ENCODE measurements at regions not wholly inside any gene's neighbourhood (a gene's known extent, or its start where the extent isn't known, plus 50 kb on each side); places are given as distances from the start of the nearest gene placed in this dataset.

DNA sequence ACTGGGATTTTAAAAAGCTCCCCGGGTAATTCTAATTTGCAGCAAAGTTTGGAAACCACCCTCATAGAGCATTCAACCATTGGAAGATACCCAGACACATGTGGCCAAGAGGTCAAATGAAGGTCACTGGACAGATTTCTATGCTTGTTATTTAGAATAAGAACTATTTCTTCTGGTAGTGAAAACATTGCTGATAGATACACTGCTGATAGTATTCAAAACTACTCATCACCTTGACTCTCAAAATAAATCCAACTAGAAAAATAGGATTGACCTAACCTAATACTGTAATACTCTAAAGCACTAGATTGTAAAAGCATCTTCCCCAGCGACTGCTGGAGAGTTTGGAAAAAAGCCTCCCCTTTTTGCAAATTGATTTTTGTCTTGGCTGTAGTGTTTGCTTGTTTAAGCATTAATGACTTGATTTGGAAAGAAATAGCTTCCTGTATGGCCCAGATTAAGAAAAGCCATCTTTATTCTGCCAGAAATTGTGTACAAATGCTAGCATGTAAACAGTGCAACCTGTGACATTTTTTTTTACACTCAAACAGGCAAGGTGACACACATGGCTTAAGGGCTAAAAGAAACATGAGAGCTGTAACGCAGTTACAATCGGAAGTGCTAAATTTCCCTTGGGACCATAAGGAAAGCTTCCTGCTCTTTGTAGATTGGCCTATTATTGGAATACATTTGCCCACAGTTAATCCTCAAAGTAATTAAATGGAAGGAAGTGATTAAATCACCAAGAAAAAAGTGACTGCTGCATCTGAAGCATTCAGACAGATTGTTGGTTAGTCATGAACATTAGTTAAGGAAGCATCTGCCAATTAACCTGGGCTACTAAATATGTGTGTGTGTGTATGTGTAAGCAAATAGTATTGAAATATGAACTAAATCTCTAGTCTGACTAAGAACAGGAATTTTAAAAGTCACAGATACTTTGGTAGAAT is 356.5 kb upstream of the ATP2B1 start:
- TF ChIP-seq, protein P1, sequence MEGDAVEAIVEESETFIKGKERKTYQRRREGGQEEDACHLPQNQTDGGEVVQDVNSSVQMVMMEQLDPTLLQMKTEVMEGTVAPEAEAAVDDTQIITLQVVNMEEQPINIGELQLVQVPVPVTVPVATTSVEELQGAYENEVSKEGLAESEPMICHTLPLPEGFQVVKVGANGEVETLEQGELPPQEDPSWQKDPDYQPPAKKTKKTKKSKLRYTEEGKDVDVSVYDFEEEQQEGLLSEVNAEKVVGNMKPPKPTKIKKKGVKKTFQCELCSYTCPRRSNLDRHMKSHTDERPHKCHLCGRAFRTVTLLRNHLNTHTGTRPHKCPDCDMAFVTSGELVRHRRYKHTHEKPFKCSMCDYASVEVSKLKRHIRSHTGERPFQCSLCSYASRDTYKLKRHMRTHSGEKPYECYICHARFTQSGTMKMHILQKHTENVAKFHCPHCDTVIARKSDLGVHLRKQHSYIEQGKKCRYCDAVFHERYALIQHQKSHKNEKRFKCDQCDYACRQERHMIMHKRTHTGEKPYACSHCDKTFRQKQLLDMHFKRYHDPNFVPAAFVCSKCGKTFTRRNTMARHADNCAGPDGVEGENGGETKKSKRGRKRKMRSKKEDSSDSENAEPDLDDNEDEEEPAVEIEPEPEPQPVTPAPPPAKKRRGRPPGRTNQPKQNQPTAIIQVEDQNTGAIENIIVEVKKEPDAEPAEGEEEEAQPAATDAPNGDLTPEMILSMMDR (IDR thresholded peaks at IDR 0.05) = no peak
- intact Hi-C loops (cut with DNase I) = no loop called here
- no peaks in the 10 kb centered on the region for H3K36me3 ChIP-seq
- ATAC-seq (no peak), DNase-seq (peak in 2 of 4 donors; percentile 32 to 42)
- H3K9me3 ChIP-seq = no peaks in the 10 kb centered on the region
- H3K27ac ChIP-seq = no peak overlapping the region
- no peak overlapping the region for H3K4me3 ChIP-seq
- no peaks in the 10 kb centered on the region for H3K4me1 ChIP-seq
- no peaks in the 10 kb centered on the region for H3K27me3 ChIP-seq

DNA sequence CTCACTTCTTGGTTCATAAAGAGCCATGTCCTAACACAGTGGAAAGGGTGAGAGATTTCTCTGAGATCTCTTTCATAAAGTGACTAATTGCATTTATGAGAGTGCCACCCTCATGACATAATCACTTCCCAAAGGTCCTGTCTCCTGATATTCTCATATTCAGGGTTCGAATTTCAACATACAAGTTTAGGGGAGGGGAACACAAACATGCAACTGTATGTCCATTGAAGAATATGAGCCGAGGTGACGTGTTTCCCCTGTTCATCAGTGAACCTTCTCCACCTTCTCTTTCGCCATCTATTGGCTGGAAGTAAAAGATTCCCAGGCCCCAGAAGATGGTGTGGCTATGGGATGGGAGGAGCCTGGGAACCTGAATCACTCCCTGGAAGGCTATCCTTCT is 354.2 kb upstream of the ATP2B1 start:
- Histone ChIP-seq H3K27me3 (no peaks in the 10 kb centered on the region), H3K27ac (no peak overlapping the region), H3K4me3 (no peak overlapping the region), H3K4me1 (no peaks in the 10 kb centered on the region), H3K36me3 (no peaks in the 10 kb centered on the region), H3K9me3 (no peaks in the 10 kb centered on the region)
- DNase-seq = no peak
- intact Hi-C loops (cut with DNase I) = no loop called here
- ATAC-seq = peak; percentile 55
- TF ChIP-seq, protein P1 (IDR thresholded peaks at IDR 0.05) = no peak

DNA sequence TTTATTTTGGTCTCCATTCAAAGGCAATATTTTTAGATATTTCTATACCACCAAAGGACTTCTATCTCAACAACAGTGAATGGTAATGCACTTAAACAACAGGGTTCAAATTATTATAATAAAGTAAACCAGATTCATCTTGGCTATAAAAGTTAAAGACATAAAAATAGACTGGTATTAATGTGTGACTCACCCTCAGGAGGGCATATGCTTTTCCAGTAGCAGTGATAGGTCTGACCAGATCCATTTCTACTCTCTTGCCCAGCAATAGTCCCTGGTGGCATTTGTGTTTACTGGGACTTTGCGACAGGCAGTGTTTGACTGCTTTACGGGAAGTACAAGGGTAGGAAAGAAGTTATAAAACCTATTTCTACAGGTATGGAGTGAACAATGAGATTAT is 353.2 kb upstream of the ATP2B1 start:
- ATAC-seq (no peak), DNase-seq (no peak)
- Histone ChIP-seq H3K9me3 (no peaks in the 10 kb centered on the region), H3K27ac (no peak overlapping the region), H3K4me3 (no peak overlapping the region), H3K4me1 (no peaks in the 10 kb centered on the region), H3K27me3 (no peaks in the 10 kb centered on the region), H3K36me3 (no peaks in the 10 kb centered on the region)
- TF ChIP-seq, protein P1 (IDR thresholded peaks at IDR 0.05) = no peak
- intact Hi-C loops (cut with DNase I) = no loop called here

DNA sequence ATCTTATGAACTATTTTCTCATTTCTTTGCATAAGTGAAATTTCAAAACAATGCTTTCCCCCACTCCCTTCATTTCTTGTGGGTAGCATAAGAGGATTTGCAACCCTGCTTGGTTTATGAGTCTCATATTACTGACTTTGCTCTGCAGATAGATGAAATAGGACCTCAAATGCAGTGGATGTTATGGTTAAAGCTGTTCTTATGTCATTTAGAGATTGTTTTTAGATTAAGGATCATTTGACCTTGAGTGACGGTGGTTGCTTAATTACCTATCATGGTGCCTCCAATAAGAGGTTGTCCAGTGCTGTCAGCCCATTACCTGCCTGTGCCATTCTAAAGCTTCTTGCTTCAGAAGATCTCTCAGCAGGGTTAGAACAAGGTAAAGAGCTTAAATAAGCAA is 351.4 kb upstream of the ATP2B1 start:
- no peak for DNase-seq
- ATAC-seq = no peak
- Histone ChIP-seq H3K9me3 (no peaks in the 10 kb centered on the region), H3K36me3 (no peaks in the 10 kb centered on the region), H3K4me3 (no peak overlapping the region), H3K27ac (no peak overlapping the region), H3K27me3 (no peaks in the 10 kb centered on the region), H3K4me1 (no peaks in the 10 kb centered on the region)
- intact Hi-C loops (cut with DNase I) = no loop called here
- TF ChIP-seq, protein P1 (IDR thresholded peaks at IDR 0.05) = no peak

DNA sequence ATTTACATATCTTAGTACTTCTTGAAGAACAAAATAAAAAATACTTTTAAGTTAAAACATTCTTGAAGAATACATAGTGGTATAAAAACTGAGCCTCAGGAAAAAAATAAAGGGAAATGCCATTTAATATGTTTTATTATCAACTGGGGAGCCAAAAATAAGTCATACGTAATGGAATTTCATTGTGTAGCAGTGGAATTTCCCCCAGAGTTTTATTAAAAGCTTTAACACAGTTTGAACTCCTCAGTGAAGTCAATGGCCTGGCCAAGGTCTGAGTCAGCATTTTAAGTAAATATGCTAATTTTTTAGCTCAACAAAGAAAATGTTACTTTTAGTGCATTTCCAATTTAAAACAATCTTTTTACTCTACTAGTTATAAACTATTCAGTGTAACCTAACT is 350.1 kb upstream of the ATP2B1 start:
- no peaks in the 10 kb centered on the region for H3K4me1 ChIP-seq
- intact Hi-C loops (cut with DNase I) = no loop called here
- ATAC-seq = peak; percentile 54
- H3K27me3 ChIP-seq = no peaks in the 10 kb centered on the region
- TF ChIP-seq, protein P1 (IDR thresholded peaks at IDR 0.05) = no peak
- no peak overlapping the region for H3K4me3 ChIP-seq
- peak in 3 of 4 donors; percentile 31 to 58 (median 35) for DNase-seq
- H3K27ac ChIP-seq = peak overlapping the region in 1 of 2 donors; percentile 47
- H3K9me3 ChIP-seq = no peaks in the 10 kb centered on the region
- no peaks in the 10 kb centered on the region for H3K36me3 ChIP-seq

All from left lung (tissue), 4 donors.